Ascending aorta (tissue), 2 donors: ENCODE measurements at regions not wholly inside any gene's neighbourhood (a gene's known extent, or its start where the extent isn't known, plus 50 kb on each side); places are given as distances from the start of the nearest gene placed in this dataset.

ENCODE experiments used
- DNase-seq, 2 donors: peaks; one replicate each; pipeline ENCODE4 v3.0.0-alpha.2; 2019; ENCODE audit warnings: low spot score in 2 of 2
- H3K27ac ChIP-seq, 2 donors: fragments of 200-600 bp; sonication (generic); one replicate each; pipeline ENCODE4 v1.5.1; 2016 to 2017; ENCODE audit warnings: mild to moderate bottlenecking in 1 of 2
- H3K27me3 ChIP-seq: fragments of 200-600 bp; sonication (generic); one replicate; pipeline ENCODE4 v1.5.1; 2017
- H3K36me3 ChIP-seq, 2 donors: fragments of 200-600 bp; sonication (generic); one replicate each; pipeline ENCODE4 v1.5.1; 2016
- H3K4me1 ChIP-seq, 2 donors: fragments of 200-600 bp; sonication (generic); one replicate each; pipeline ENCODE4 v1.5.1; 2016 to 2017; ENCODE audit warnings: mild to moderate bottlenecking in 1 of 2
- H3K4me3 ChIP-seq, 2 donors: fragments of 200-600 bp; sonication (generic); one replicate each; pipeline ENCODE4 v1.5.1; 2016 to 2017; ENCODE audit warnings: mild to moderate bottlenecking in 1 of 2
- H3K9me3 ChIP-seq, 2 donors: fragments of 200-600 bp; sonication (generic); one replicate each; pipeline ENCODE4 v1.5.1; 2016
- intact Hi-C: fragments of 100-400 bp; cut with DNase I; formaldehyde crosslinking; loops from one replicate; pipeline ENCODE4 v1.15.1; 2023
- TF ChIP-seq, protein P1 (sequence below), 3 experiments: fragments of 200-600 bp in 2 of 3; fragments of 450-650 bp in 1 of 3; sonication (generic) in 2 of 3; IDR thresholded peaks; one replicate each; pipeline ENCODE4 v1.5.1; 2016 to 2019; ENCODE audit warnings: antibody characterized with exemption in 3 of 3, mild to moderate bottlenecking in 1 of 3, moderate library complexity in 1 of 3

- TF ChIP-seq, protein P1, sequence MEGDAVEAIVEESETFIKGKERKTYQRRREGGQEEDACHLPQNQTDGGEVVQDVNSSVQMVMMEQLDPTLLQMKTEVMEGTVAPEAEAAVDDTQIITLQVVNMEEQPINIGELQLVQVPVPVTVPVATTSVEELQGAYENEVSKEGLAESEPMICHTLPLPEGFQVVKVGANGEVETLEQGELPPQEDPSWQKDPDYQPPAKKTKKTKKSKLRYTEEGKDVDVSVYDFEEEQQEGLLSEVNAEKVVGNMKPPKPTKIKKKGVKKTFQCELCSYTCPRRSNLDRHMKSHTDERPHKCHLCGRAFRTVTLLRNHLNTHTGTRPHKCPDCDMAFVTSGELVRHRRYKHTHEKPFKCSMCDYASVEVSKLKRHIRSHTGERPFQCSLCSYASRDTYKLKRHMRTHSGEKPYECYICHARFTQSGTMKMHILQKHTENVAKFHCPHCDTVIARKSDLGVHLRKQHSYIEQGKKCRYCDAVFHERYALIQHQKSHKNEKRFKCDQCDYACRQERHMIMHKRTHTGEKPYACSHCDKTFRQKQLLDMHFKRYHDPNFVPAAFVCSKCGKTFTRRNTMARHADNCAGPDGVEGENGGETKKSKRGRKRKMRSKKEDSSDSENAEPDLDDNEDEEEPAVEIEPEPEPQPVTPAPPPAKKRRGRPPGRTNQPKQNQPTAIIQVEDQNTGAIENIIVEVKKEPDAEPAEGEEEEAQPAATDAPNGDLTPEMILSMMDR (IDR thresholded peaks at IDR 0.05), result no peak
- DNase-seq, result no peak
- Histone ChIP-seq H3K27me3 (no peaks in the 10 kb centered on the region), H3K27ac (no peak overlapping the region), H3K9me3 (no peaks in the 10 kb centered on the region), H3K4me1 (no peaks in the 10 kb centered on the region), H3K36me3 (no peaks in the 10 kb centered on the region), H3K4me3 (no peak overlapping the region)
- intact Hi-C loops, result no loop called here
Measured at GRCh38 chr10:62627983-62628382, 176.5 kb upstream of the ADO start.

- Histone ChIP-seq H3K4me3 (no peak overlapping the region), H3K27me3 (no peaks in the 10 kb centered on the region), H3K27ac (no peak overlapping the region), H3K4me1 (no peaks in the 10 kb centered on the region), H3K36me3 (no peaks in the 10 kb centered on the region), H3K9me3 (no peaks in the 10 kb centered on the region)
- intact Hi-C loops, result no loop called here
- TF ChIP-seq, protein P1 (IDR thresholded peaks at IDR 0.05), result no peak
- DNase-seq, result no peak
Measured at GRCh38 chr10:62631241-62631640, 173.3 kb upstream of the ADO start.

GRCh38 chr10:62632071-62632809 is 172.3 kb upstream of the ADO start:
- Histone ChIP-seq H3K27ac (no peak overlapping the region), H3K4me1 (no peaks in the 10 kb centered on the region), H3K27me3 (no peaks in the 10 kb centered on the region), H3K4me3 (no peak overlapping the region), H3K9me3 (no peaks in the 10 kb centered on the region), H3K36me3 (no peaks in the 10 kb centered on the region)
- TF ChIP-seq, protein P1 (IDR thresholded peaks at IDR 0.05), result no peak
- DNase-seq, result peak; percentile 22 to 71
- intact Hi-C loops, result no loop called here

GRCh38 chr10:62633976-62634375 is 170.5 kb upstream of the ADO start:
- intact Hi-C loops, result no loop called here
- TF ChIP-seq, protein P1 (IDR thresholded peaks at IDR 0.05), result no peak
- H3K9me3 ChIP-seq, result no peaks in the 10 kb centered on the region
- no peak overlapping the region for H3K4me3 ChIP-seq
- DNase-seq, result no peak
- H3K27ac ChIP-seq, result no peak overlapping the region
- no peaks in the 10 kb centered on the region for H3K4me1 ChIP-seq
- no peaks in the 10 kb centered on the region for H3K36me3 ChIP-seq
- no peaks in the 10 kb centered on the region for H3K27me3 ChIP-seq

DNA sequence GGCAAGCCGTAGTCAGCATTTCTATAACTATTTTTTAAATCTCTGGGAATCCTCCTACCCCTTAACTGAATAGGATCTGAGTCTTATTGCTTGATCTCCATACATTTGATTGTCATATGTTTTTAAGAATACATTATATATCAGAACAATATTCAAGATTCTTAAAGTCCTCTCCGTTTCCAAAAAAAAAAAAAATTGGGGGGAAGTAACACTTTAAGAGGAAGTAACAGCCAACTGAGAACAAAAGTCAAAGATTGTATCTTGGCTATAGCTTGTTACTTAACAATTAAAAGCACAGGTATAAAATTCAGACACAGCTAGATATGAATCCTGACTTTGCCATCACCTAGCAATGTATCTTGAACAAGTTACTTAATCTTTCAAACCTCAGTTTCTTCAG is 169.9 kb upstream of the ADO start:
- Histone ChIP-seq H3K4me1 (no peaks in the 10 kb centered on the region), H3K36me3 (no peaks in the 10 kb centered on the region), H3K27ac (no peak overlapping the region), H3K4me3 (no peak overlapping the region), H3K27me3 (no peaks in the 10 kb centered on the region), H3K9me3 (no peaks in the 10 kb centered on the region)
- no peak for DNase-seq
- TF ChIP-seq, protein P1 (IDR thresholded peaks at IDR 0.05), result no peak
- intact Hi-C loops, result no loop called here

- TF ChIP-seq, protein P1 (IDR thresholded peaks at IDR 0.05), result no peak
Measured at GRCh38 chr10:62635127-62635526, 169.4 kb upstream of the ADO start.

More at GRCh38 chr10:62635127-62635526, 169.4 kb upstream of the ADO start:
- DNase-seq, result no peak
- Histone ChIP-seq H3K4me3 (no peak overlapping the region), H3K27ac (no peak overlapping the region), H3K4me1 (no peaks in the 10 kb centered on the region), H3K9me3 (no peaks in the 10 kb centered on the region), H3K27me3 (no peaks in the 10 kb centered on the region), H3K36me3 (no peaks in the 10 kb centered on the region)
- intact Hi-C loops, result no loop called here
